ENCODE measurements at regions not wholly inside any gene's neighbourhood (a gene's known extent, or its start where the extent isn't known, plus 50 kb on each side); places are given as distances from the start of the nearest gene placed in this dataset.

GRCh38 chr1:228837817-228838716 lies 102.8 kb downstream of the RHOU start:
- TF ChIP-seq CTCF (IDR thresholded peaks at IDR 0.05): no peak
- peak; percentile 45; the same call in 1 of the 2 replicates for TF ChIP-seq POLR2AphosphoS5 (IDR thresholded peaks at IDR 0.05; ENCODE audit: low read depth, low read length)
- TF ChIP-seq TCF7L2 (IDR thresholded peaks at IDR 0.05; ENCODE audit: low read depth, low read length): peak; percentile 58

Data from Panc1 (cell line).